HG02623 (cell line): ENCODE measurements at regions not wholly inside any gene's neighbourhood (a gene's known extent, or its start where the extent isn't known, plus 50 kb on each side); places are given as distances from the start of the nearest gene placed in this dataset.

Experiments
- ATAC-seq: cut with Tn5 transposase; IDR thresholded peaks from one replicate; pipeline ENCODE4 v1.9.1; 2021; ENCODE audit warnings: moderate library complexity; ENCODE audit not compliant: unreplicated experiment

GRCh38 chr14:58833634-58834378, 196.0 kb downstream of the DACT1 start:
- no peak for ATAC-seq

GRCh38 chr14:58836303-58836974, 198.7 kb downstream of the DACT1 start:
- no peak for ATAC-seq

- no peak for ATAC-seq
Measured at GRCh38 chr14:58839233-58839632, 201.5 kb downstream of the DACT1 start.

- ATAC-seq = no peak
Measured at GRCh38 chr14:58844544-58844943, 206.8 kb downstream of the DACT1 start.

GRCh38 chr14:58846682-58847465, 209.1 kb downstream of the DACT1 start:
- ATAC-seq = no peak

- no peak for ATAC-seq
Measured at GRCh38 chr14:58848365-58848764, 210.6 kb downstream of the DACT1 start.

GRCh38 chr14:58849601-58850000, 211.8 kb downstream of the DACT1 start:
- ATAC-seq = no peak

GRCh38 chr14:58850011-58850410, 212.2 kb downstream of the DACT1 start:
- no peak for ATAC-seq

- no peak for ATAC-seq
Measured at GRCh38 chr14:58861586-58861985, 223.8 kb downstream of the DACT1 start.

GRCh38 chr14:58862416-58863160, 224.8 kb downstream of the DACT1 start:
- ATAC-seq = no peak

- ATAC-seq = no peak
Measured at GRCh38 chr14:58863661-58864345, 226.0 kb downstream of the DACT1 start.

- ATAC-seq = no peak
Measured at GRCh38 chr14:58864751-58865513, 227.2 kb downstream of the DACT1 start.

- ATAC-seq = no peak
Measured at GRCh38 chr14:58865514-58866281, 227.9 kb downstream of the DACT1 start.

GRCh38 chr14:58866391-58866790, 228.6 kb downstream of the DACT1 start:
- ATAC-seq = no peak

- no peak for ATAC-seq
Measured at GRCh38 chr14:58870961-58871360, 233.2 kb downstream of the DACT1 start.

- ATAC-seq = no peak
Measured at GRCh38 chr14:58871573-58871972, 233.8 kb downstream of the DACT1 start.

GRCh38 chr14:58872061-58872460, 234.3 kb downstream of the DACT1 start:
- no peak for ATAC-seq

- ATAC-seq = no peak
Measured at GRCh38 chr14:58873228-58873953, 235.6 kb downstream of the DACT1 start.
